Neural cell (in vitro differentiated cells): ENCODE measurements at regions not wholly inside any gene's neighbourhood (a gene's known extent, or its start where the extent isn't known, plus 50 kb on each side); places are given as distances from the start of the nearest gene placed in this dataset.

Source experiments
- H2AFZ ChIP-seq: fragments of 200-600, 300-800 bp; sonication (generic), shearing (Covaris generic); 2 replicates; pipeline ENCODE4 v1.6.0; 2014; ENCODE audit warnings: low read depth, mild to moderate bottlenecking, antibody characterized with exemption, low read length, moderate library complexity
- H3F3A ChIP-seq: fragments of 200-600 bp; shearing (Covaris generic); 2 replicates; pipeline ENCODE4 v1.6.1; 2016; ENCODE audit warnings: mild to moderate bottlenecking, moderate library complexity, mixed read lengths, antibody characterized with exemption, low read length; ENCODE audit not compliant: insufficient read depth, poor library complexity, severe bottlenecking
- H3K27ac ChIP-seq: fragments of 200-600, 300-800 bp; sonication (generic), shearing (Covaris generic); 2 replicates; pipeline ENCODE4 v1.5.1; 2014; ENCODE audit warnings: mild to moderate bottlenecking, low read length, moderate library complexity
- H3K27me3 ChIP-seq: fragments of 300-800, 200-600 bp; sonication (generic), shearing (Covaris generic); 2 replicates; pipeline ENCODE4 v1.6.0; 2014; ENCODE audit warnings: mild to moderate bottlenecking, low read depth, low read length, moderate library complexity; ENCODE audit not compliant: insufficient read depth
- H3K36me3 ChIP-seq: fragments of 300-800, 200-600 bp; sonication (generic), shearing (Covaris generic); 2 replicates; pipeline ENCODE4 v1.5.1; 2014; ENCODE audit warnings: mild to moderate bottlenecking, antibody characterized with exemption, low read length, moderate library complexity; ENCODE audit not compliant: insufficient read depth
- H3K4me2 ChIP-seq: fragments of 300-800, 200-600 bp; sonication (generic), shearing (Covaris generic); 2 replicates; pipeline ENCODE4 v1.6.0; 2014; ENCODE audit warnings: mild to moderate bottlenecking, low read length
- H3K4me3 ChIP-seq: fragments of 300-800, 200-600 bp; sonication (generic), shearing (Covaris generic); 2 replicates; pipeline ENCODE4 v1.5.1; 2014; ENCODE audit warnings: mild to moderate bottlenecking, low read length, moderate library complexity
- H3K79me2 ChIP-seq: fragments of 200-600 bp; shearing (Covaris generic); replicated peaks from 2 replicates; pipeline ENCODE4 v1.6.0; 2014; ENCODE audit warnings: mild to moderate bottlenecking, low read length, moderate library complexity; ENCODE audit not compliant: insufficient read depth
- H3K9ac ChIP-seq: fragments of 300-800, 200-600 bp; sonication (generic), shearing (Covaris generic); 2 replicates; pipeline ENCODE4 v1.6.1; 2016; ENCODE audit warnings: mild to moderate bottlenecking, low read length, mixed read lengths
- H3K9me2 ChIP-seq: fragments of 200-600 bp; shearing (Covaris generic); 2 replicates; pipeline ENCODE4 v1.6.1; 2016; ENCODE audit warnings: mild to moderate bottlenecking, low read length, mixed read lengths; ENCODE audit not compliant: insufficient read depth
- H3K9me3 ChIP-seq: fragments of 200-600, 300-800 bp; sonication (generic), shearing (Covaris generic); 2 replicates; pipeline ENCODE4 v1.6.1; 2016; ENCODE audit warnings: mild to moderate bottlenecking, mixed run types, low read length, moderate library complexity, mixed read lengths
- H4K20me1 ChIP-seq: fragments of 200-600 bp; shearing (Covaris generic); 2 replicates; pipeline ENCODE4 v1.6.1; 2016; ENCODE audit warnings: mild to moderate bottlenecking, mixed run types; ENCODE audit not compliant: insufficient read depth
- CTCF ChIP-seq: fragments of 450-650 bp; IDR thresholded peaks from 2 replicates; pipeline ENCODE4 v1.5.1; 2014; ENCODE audit warnings: antibody characterized with exemption, mild to moderate bottlenecking, moderate library complexity; ENCODE audit not compliant: poor library complexity, severe bottlenecking
- EP300 ChIP-seq: fragments of 450-650 bp; conservative IDR thresholded peaks from 2 replicates; pipeline ENCODE4 v1.6.1; 2014; ENCODE audit warnings: antibody characterized with exemption, mild to moderate bottlenecking, moderate library complexity; ENCODE audit not compliant: poor library complexity, severe bottlenecking
- EZH2 ChIP-seq: fragments of 200-600, 300-800 bp; shearing (Covaris generic), sonication (generic); IDR thresholded peaks from 2 replicates; pipeline ENCODE4 v1.6.1; 2014; ENCODE audit warnings: antibody characterized with exemption, low read length, borderline replicate concordance, mild to moderate bottlenecking; ENCODE audit not compliant: insufficient read depth, poor library complexity, severe bottlenecking
- MXI1 ChIP-seq: fragments of 450-650 bp; conservative IDR thresholded peaks from 2 replicates; pipeline ENCODE4 v1.6.1; 2014; ENCODE audit warnings: antibody characterized with exemption, mild to moderate bottlenecking; ENCODE audit not compliant: poor library complexity, severe bottlenecking
- POLR2AphosphoS5 ChIP-seq: IDR thresholded peaks from 2 replicates; pipeline ENCODE4 v1.6.1; 2012
- RAD21 ChIP-seq: fragments of 450-650 bp; conservative IDR thresholded peaks from 2 replicates; pipeline ENCODE4 v1.6.1; 2014; ENCODE audit warnings: antibody characterized with exemption, mild to moderate bottlenecking, moderate library complexity
- REST ChIP-seq: IDR thresholded peaks from 2 replicates; pipeline ENCODE4 v1.6.1; 2012; ENCODE audit warnings: borderline replicate concordance
- SMC3 ChIP-seq: fragments of 450-650 bp; conservative IDR thresholded peaks from 2 replicates; pipeline ENCODE4 v1.6.1; 2014; ENCODE audit warnings: antibody characterized with exemption, mild to moderate bottlenecking, moderate library complexity; ENCODE audit not compliant: poor library complexity
- TAF1 ChIP-seq: IDR thresholded peaks from 2 replicates; pipeline ENCODE4 v1.6.1; 2012; ENCODE audit warnings: low read depth

- H3K27ac ChIP-seq: no peak overlapping the region
- no peaks in the 10 kb centered on the region for H3K27me3 ChIP-seq
- no peaks in the 10 kb centered on the region for H4K20me1 ChIP-seq
- no peaks in the 10 kb centered on the region for H3K79me2 ChIP-seq
- H3K9ac ChIP-seq: no peak overlapping the region
- H3K4me3 ChIP-seq: no peak overlapping the region
- no peaks in the 10 kb centered on the region for H3K9me2 ChIP-seq
- H3F3A ChIP-seq: no peaks in the 10 kb centered on the region
- no peaks in the 10 kb centered on the region for H3K36me3 ChIP-seq
- TF ChIP-seq CTCF (no peak), REST (no peak), RAD21 (no peak), TAF1 (no peak), SMC3 (no peak), EP300 (no peak), MXI1 (no peak), POLR2AphosphoS5 (no peak), EZH2 (no peak)
- no peak overlapping the region for H3K4me2 ChIP-seq
- no peak overlapping the region for H2AFZ ChIP-seq
- no peaks in the 10 kb centered on the region for H3K9me3 ChIP-seq
Observed at GRCh38 chr14:62253911-62254310, 491.7 kb downstream of the SNAPC1 start.

GRCh38 chr14:62269204-62269603 is 507.0 kb downstream of the SNAPC1 start:
- Histone ChIP-seq H3K9me3 (no peaks in the 10 kb centered on the region), H2AFZ (no peak overlapping the region), H3K4me2 (no peak overlapping the region), H3K9me2 (no peaks in the 10 kb centered on the region), H3K27me3 (no peaks in the 10 kb centered on the region), H3K27ac (no peak overlapping the region), H3K79me2 (no peaks in the 10 kb centered on the region), H3K4me3 (no peak overlapping the region), H3K36me3 (no peaks in the 10 kb centered on the region), H4K20me1 (no peaks in the 10 kb centered on the region), H3F3A (no peaks in the 10 kb centered on the region), H3K9ac (no peak overlapping the region)
- TF ChIP-seq EZH2: no peak
- no peak for TF ChIP-seq CTCF
- TF ChIP-seq TAF1: no peak
- TF ChIP-seq MXI1: no peak
